ENCODE measurements at regions not wholly inside any gene's neighbourhood (a gene's known extent, or its start where the extent isn't known, plus 50 kb on each side); places are given as distances from the start of the nearest gene placed in this dataset.

DNA sequence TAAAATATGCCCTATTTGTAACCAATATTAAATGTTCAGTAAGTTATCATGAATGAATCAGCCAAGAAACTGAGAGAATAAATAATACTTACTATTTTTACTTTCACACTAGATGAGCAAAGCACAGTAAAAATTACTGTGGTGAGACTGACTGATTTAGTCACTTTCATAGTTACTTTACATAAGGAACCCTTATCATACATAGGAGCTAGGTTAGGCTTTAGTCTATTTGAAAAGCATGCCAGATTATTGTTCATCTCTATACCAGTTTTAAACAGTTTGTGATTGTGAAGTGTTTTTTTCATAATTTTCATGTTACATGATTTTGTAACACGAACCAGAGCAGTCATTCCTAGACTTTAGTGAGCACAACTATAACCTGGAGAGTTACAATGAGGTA, 80.7 kb upstream of the MAGI2 start:
- TF ChIP-seq, protein P1, sequence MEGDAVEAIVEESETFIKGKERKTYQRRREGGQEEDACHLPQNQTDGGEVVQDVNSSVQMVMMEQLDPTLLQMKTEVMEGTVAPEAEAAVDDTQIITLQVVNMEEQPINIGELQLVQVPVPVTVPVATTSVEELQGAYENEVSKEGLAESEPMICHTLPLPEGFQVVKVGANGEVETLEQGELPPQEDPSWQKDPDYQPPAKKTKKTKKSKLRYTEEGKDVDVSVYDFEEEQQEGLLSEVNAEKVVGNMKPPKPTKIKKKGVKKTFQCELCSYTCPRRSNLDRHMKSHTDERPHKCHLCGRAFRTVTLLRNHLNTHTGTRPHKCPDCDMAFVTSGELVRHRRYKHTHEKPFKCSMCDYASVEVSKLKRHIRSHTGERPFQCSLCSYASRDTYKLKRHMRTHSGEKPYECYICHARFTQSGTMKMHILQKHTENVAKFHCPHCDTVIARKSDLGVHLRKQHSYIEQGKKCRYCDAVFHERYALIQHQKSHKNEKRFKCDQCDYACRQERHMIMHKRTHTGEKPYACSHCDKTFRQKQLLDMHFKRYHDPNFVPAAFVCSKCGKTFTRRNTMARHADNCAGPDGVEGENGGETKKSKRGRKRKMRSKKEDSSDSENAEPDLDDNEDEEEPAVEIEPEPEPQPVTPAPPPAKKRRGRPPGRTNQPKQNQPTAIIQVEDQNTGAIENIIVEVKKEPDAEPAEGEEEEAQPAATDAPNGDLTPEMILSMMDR (IDR thresholded peaks at IDR 0.05; ENCODE audit: low read length): no peak
- TF ChIP-seq EZH2phosphoT487 (IDR thresholded peaks at IDR 0.05; ENCODE audit: low read length): no peak
